GM19240 (cell line): ENCODE measurements at regions not wholly inside any gene's neighbourhood (a gene's known extent, or its start where the extent isn't known, plus 50 kb on each side); places are given as distances from the start of the nearest gene placed in this dataset.
"Not testable (repeated sequence)": the region's sequence is repeated elsewhere in the genome, so short reads cannot be mapped to it uniquely, and the experiment has no call there.

Source experiments
- DNase-seq: peaks from one replicate; pipeline ENCODE4 v3.0.0; 2011; ENCODE audit warnings: low spot score; ENCODE audit not compliant: insufficient read length

GRCh38 chr10:64976150-64976549 is 1454.9 kb downstream of the REEP3 start:
- DNase-seq = no peak

DNA sequence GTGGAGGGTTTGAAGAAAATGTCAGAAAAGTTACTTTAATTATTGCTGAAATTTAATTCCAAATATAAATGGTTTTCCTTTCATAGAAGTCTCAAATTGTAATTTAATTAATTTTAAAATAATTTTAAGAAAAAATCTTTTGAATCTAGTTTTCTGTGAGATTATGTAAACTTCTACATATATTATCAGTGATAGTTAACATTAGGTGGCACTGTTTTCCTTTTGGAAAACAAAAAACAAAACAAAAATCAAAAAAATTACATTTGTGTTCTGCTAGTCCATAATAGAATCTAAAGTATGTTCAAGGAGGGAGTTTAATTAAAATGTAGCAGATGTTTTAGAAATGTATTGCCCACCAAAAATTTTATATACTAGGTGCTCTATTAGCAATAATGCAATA is 1456.7 kb downstream of the REEP3 start:
- no peak for DNase-seq

DNA sequence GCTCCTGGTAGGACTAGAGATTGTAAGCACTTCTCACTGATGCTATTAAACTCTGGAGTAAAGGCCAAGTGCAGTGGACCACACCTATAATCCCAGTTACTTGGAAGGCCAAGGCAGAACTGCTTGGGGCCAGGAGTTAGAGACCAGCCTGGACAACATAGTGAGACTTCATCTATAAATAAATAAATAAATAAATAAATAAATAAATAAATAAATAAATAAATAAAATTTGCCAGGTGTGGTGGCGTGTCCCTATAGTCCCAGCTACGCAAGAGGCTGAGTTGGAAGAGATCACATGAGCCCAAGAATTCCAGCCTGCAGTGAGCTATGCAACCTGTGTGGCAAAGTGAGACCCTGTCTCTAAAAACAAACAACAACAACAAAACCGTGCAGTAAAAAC is 1475.7 kb downstream of the REEP3 start:
- no peak for DNase-seq

DNA sequence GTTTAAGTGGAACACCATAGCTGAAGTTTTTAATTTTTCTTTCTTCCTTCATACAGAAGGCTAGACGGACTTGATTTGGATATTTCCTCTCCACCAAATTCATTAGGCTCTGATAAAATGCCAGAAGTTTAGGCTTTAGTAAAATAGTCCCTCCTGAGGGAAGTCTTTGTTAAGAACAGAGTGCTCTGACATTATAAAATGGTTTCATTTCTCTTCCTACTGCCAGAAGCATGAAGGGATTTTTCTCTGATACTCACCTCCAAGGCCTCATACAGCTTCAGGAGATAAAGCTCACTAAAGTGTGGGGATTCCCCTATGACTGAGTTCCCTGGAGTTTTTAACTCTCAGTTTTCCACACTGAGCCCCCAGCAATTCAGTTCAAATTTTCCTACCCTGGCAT is 1489.6 kb downstream of the REEP3 start:
- no peak for DNase-seq

GRCh38 chr10:65017523-65017922 is 1496.3 kb downstream of the REEP3 start:
- DNase-seq = no peak

DNA sequence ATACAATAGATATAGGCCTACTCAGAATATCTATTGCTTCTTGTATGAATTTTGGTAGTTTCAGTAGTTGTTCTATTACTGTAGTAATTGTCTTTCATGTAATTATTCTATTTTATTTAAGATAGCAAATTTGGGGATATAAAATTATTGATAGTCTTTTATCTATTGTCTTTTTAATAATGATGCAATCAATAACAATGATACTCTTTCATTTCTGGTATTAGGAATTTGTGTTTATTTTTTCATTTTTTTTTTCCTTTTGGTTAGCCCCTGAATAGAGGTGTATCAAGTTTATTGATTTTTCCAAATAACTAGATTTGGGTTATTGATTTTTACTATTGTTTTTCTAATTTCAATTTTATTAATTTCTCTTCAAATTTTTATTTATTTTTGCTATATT is 1503.7 kb downstream of the REEP3 start:
- no peak for DNase-seq

DNA sequence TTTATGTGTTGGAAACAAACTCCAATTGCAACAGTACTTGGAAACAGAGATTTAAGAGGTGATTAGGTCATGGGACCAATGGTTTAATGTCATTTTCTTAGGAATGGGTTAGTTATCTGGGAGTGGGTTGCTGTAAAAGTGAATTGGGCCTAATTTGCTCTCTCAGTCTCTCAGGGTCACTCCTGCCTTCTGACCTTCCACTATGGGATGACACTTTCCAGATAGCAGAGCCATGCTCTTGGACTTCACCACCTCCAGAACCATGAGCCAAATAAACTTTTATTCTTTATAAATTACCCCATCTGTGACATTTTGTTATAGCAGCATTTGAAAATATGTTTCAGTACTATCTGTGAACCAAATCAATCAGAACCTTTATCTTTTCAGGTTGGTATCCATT is 1509.1 kb downstream of the REEP3 start:
- DNase-seq = no peak

GRCh38 chr10:65032867-65033769 is 1511.9 kb downstream of the REEP3 start:
- no peak for DNase-seq

GRCh38 chr10:65033957-65034356 is 1512.8 kb downstream of the REEP3 start:
- DNase-seq = no peak

GRCh38 chr10:65040796-65041195 is 1519.6 kb downstream of the REEP3 start:
- DNase-seq = no peak

GRCh38 chr10:65041307-65041706 is 1520.1 kb downstream of the REEP3 start:
- no peak for DNase-seq

- DNase-seq = no peak
These were observed 1521.3 kb downstream of the REEP3 start for GRCh38 chr10:65042496-65042895.

GRCh38 chr10:65046831-65047230 is 1525.6 kb downstream of the REEP3 start:
- no peak for DNase-seq

DNA sequence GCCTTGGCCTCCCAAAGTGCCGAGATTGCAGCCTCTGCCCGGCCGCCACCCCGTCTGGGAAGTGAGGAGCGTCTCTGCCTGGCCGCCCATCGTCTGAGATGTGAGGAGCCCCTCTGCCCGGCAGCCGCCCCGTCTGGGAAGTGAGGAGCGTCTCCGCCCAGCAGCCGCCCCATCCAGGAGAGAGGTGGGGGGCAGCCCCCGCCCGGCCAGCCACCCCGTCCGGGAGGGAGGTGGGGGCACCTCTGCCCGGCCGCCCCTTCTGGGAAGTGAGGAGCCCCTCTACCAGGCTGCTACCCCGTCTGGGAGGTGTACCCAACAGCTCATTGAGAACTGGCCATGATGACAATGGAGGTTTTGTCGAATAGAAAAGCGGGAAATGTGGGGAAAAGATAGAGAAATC is 1530.9 kb downstream of the REEP3 start:
- not testable (repeated sequence) for DNase-seq

DNA sequence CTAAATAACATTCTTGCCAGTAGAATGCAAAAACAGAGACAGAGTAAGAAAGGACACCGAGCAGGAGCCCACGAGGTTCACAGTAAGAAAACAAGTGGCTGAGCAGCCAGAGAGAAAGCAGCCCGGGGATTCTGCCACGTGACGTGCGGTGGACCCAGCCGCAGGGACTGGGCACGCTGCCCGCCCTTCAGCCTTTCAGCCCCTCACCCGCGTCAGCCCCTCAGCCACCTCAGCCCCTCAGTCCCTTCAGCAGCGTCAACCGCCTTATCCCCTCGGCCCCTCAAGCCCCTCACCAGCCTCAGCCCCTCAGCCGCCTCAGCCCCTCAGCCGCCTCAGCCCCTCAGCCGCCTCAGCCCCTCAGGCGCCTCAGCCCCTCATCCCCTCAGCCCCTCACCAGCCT is 1532.2 kb downstream of the REEP3 start:
- DNase-seq = not testable (repeated sequence)

DNA sequence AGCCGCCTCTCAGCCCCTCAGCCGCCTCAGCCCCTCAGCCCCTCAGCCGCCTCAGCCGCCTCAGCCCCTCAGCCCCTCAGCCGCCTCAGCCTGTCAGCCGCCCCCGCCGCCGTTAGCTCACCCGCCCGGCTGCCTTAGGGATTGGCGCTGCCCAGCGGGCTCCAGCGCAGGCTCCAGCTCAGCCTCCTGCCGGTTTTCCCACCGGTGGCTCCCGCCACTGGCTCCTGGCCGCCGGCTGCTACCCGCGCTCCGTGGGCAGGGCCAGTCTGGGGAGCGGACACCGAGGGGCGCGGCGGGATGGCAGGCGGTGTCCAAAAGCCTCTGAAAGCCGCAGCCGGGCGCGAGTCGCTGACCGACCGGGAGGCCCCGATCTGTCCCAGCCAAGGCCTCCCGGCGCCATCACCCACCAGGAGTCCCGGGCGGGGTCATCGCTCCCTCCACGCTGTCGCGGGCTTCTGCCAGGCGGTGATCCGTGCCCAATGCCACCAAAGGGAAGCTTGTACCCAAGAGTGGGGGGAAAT is 1532.7 kb downstream of the REEP3 start:
- DNase-seq = not testable (repeated sequence)

GRCh38 chr10:65054701-65055100 is 1533.5 kb downstream of the REEP3 start:
- not testable (repeated sequence) for DNase-seq

GRCh38 chr10:65065278-65065677 is 1544.1 kb downstream of the REEP3 start:
- no peak for DNase-seq

DNA sequence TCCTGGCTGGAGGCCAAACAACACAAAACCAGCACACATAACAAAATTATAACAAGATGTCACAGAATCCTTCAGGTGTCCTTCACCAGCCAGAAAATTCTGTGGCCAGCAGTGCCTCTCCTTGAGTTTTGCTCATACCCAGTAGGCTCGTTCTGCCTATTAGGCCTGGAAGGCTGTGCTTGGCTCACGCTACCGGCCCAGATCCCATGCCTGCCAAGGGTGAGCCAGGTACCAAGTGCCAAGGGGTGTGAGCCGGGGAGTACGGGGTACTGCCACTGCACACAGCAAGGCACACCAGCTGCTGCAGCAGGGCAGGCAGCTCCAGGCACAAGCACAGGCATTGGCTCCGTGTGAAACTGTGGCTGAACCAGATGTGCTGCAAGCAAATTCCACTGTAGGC is 1562.0 kb downstream of the REEP3 start:
- no peak for DNase-seq

GRCh38 chr10:65090991-65091390 is 1569.8 kb downstream of the REEP3 start:
- no peak for DNase-seq

DNA sequence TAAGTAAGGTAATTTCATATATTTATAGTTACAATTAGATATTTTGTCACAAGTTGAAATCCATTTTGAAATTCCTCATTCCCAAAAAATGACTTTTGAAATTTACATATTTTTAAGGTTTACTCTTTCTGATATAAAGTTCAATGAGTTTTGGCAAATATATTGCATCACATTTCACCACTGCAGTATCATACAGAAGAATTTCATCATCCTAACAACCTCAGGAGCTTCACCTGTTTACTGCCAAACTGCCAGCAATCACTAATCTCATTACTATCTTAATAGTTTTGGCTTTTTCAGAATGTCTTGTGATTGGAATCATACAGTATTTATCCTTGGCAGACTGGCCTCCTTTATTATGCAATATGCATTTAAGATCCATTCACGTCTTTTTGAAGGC is 1578.9 kb downstream of the REEP3 start:
- no peak for DNase-seq

DNA sequence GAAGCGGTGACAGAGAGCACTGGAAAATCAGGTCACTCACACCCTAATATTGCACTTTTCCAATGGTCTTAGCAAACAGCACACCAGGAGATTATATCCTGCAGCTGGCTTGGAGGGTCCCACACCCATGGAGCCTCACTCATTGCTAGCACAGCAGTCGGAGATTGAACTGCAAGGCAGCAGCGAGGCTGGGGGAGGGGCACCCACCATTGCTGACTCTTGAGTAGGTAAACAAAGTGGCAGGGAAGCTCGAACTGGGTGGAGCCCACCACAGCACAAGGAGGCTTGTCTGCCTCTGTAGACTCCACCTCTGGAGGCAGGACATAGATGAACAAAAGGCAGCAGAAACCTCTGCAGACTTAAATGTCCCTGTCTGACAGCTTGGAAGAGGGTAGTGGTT is 1579.7 kb downstream of the REEP3 start:
- not testable (repeated sequence) for DNase-seq

DNA sequence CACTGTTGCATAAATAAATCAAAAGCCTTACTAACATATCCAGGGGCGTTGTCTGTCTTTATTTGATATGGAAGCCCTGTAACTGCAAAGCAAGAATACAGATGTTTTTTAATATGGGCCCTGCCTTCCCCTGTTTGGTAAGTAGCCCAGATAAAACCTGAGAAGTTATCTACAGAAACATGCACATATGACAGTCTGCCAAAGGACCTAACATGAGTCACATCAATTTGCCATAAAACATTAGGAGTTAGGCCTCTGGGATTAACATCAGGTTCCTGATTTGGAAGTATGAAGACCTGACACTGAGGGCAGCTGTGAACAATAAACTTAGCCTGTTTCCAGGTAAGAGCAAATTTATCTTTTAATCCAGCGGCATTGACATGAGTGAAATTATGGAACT is 1588.8 kb downstream of the REEP3 start:
- DNase-seq = no peak
